GM18868 (cell line): ENCODE measurements at regions not wholly inside any gene's neighbourhood (a gene's known extent, or its start where the extent isn't known, plus 50 kb on each side); places are given as distances from the start of the nearest gene placed in this dataset.

ENCODE experiments used
- ATAC-seq: cut with Tn5 transposase; IDR thresholded peaks from one replicate; pipeline ENCODE4 v1.9.1; 2021; ENCODE audit warnings: mild to moderate bottlenecking, moderate library complexity; ENCODE audit not compliant: unreplicated experiment

- ATAC-seq = no peak
Observed at GRCh38 chr21:35223480-35224156, 174.5 kb upstream of the RUNX1 start.

GRCh38 chr21:35222541-35222941 is 173.4 kb upstream of the RUNX1 start:
- peak; percentile 44 for ATAC-seq

- no peak for ATAC-seq
Observed at GRCh38 chr21:35222021-35222420, 172.9 kb upstream of the RUNX1 start.

- no peak for ATAC-seq
Observed at GRCh38 chr21:35220301-35220700, 171.2 kb upstream of the RUNX1 start.

GRCh38 chr21:35219719-35220118 is 170.6 kb upstream of the RUNX1 start:
- ATAC-seq = no peak

GRCh38 chr21:35219291-35219690 is 170.2 kb upstream of the RUNX1 start:
- ATAC-seq = no peak

GRCh38 chr21:35217504-35218060 is 168.5 kb upstream of the RUNX1 start:
- no peak for ATAC-seq

- ATAC-seq = no peak
Observed at GRCh38 chr21:35216996-35217395, 167.9 kb upstream of the RUNX1 start.

GRCh38 chr21:35215870-35216269 is 166.8 kb upstream of the RUNX1 start:
- no peak for ATAC-seq

GRCh38 chr21:35212393-35213127 is 163.5 kb upstream of the RUNX1 start:
- no peak for ATAC-seq

GRCh38 chr21:35211782-35212181 is 162.7 kb upstream of the RUNX1 start:
- ATAC-seq = no peak

GRCh38 chr21:35210093-35210492 is 161.0 kb upstream of the RUNX1 start:
- no peak for ATAC-seq

GRCh38 chr21:35208810-35209517 is 159.9 kb upstream of the RUNX1 start:
- no peak for ATAC-seq

- ATAC-seq = no peak
Observed at GRCh38 chr21:35208104-35208503, 159.0 kb upstream of the RUNX1 start.

- no peak for ATAC-seq
Observed at GRCh38 chr21:35207322-35207721, 158.2 kb upstream of the RUNX1 start.

- peak; percentile 68 for ATAC-seq
Observed at GRCh38 chr21:35206141-35207125, 157.3 kb upstream of the RUNX1 start.

- ATAC-seq = no peak
Observed at GRCh38 chr21:35204850-35205541, 155.9 kb upstream of the RUNX1 start.

- ATAC-seq = no peak
Observed at GRCh38 chr21:35204125-35204524, 155.0 kb upstream of the RUNX1 start.

- ATAC-seq = no peak
Observed at GRCh38 chr21:35203093-35203977, 154.2 kb upstream of the RUNX1 start.
